GM21825 (cell line): ENCODE measurements at regions not wholly inside any gene's neighbourhood (a gene's known extent, or its start where the extent isn't known, plus 50 kb on each side); places are given as distances from the start of the nearest gene placed in this dataset.

Source experiments
- ATAC-seq: cut with Tn5 transposase; IDR thresholded peaks from one replicate; pipeline ENCODE4 v1.9.1; 2021; ENCODE audit warnings: mild to moderate bottlenecking, moderate library complexity; ENCODE audit not compliant: unreplicated experiment

DNA sequence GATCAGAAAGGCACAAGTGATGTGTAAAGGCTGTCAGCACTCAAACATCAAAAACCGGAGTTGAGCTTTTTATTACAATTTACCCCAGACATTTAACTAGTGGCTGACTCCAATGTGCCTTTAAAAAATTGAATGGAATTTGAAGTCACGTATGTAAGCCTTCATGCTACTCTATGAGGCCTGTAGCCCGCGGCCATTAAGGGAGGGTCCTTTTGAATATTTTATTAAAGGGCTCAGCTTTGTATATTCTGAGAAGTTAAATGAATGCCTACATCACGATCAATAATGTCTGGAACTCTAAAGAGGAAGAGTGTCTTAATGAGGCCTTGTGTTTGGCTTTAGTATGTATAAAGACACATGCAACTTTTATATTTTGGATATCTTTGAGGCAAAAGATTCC is 916.6 kb upstream of the CELF2 start:
- no peak for ATAC-seq

DNA sequence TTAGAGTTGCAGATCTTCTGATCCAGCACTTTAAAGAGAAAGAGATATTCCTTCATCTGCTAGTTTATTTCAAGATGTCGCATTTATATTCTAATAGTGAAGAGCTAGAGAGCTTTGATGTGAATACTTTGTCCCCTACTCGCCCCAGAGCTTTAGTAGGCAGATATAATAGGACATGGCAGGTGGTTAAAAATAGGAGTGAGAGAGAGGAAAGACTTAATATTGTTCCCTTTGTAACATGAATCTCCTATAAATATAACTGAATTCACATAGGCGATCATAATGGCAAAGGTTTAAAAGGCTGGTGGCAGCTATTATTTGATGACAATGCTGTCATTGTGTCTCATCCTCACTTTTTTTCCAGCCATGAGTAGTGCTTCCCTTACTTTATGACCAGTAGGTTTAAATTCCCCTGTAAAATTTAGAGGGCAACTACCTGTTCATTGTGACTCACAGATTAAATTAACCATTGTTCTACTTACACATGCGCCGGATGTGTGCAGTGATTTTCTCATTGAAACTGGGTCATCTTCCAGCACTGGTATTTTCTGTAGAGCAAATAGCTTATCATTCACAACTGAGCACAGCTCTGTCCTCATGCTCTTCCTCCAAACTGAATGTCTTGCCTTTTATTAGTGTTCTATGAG is 906.7 kb upstream of the CELF2 start:
- ATAC-seq = no peak

DNA sequence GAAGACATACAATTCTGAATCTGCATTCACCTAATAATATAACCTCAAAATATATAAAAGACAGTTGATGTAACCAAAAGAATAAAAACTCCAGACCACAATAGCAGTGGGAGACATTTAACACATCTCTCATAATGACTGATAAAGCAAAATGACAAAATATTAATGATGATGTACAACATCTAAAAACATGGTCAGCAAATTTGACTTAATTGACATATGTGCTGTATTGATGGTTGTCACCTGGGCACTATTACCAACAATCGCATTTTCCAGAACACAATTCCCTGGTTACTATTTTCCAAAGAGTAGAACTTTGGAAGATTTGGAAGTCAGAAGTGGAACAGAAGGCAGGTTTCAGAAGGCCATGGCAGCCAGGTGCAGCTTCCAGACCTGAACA is 899.5 kb upstream of the CELF2 start:
- ATAC-seq = no peak

DNA sequence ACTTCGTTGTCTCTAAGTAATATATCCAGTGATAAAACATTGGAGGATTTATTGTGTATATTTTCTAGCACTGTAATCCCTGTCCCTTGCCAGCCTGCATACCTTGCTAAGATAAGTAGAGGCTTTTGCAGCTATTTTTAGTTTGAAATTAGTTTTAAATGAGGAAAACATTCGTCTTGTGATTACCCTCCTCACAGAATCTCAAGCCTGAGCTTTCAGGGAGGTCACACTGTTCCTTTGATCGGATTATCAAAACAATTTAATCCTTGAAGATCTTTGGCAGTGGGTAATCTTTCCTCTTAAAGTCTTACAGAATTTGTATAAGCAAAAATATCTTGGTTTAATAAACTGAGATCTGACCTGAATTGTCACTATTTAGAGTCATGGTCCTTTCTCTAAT is 897.0 kb upstream of the CELF2 start:
- ATAC-seq = no peak

DNA sequence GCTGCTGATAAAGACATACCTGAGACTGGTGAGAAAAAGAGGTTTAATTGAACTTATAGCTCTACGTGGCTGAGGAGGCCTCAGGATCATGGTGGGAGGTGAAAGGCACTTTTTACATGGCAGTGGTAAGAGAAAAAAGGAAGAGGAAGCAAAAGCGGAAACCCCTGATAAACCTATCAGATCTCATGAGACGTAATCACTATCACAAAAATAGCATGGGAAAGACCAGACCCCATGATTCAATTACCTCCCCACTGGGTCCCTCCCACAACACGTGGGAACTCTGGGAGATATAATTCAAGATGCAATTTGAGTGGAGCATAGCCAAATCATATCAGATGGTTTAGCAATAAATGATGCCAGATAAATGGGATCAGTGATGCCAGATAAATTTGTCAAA is 892.0 kb upstream of the CELF2 start:
- no peak for ATAC-seq

DNA sequence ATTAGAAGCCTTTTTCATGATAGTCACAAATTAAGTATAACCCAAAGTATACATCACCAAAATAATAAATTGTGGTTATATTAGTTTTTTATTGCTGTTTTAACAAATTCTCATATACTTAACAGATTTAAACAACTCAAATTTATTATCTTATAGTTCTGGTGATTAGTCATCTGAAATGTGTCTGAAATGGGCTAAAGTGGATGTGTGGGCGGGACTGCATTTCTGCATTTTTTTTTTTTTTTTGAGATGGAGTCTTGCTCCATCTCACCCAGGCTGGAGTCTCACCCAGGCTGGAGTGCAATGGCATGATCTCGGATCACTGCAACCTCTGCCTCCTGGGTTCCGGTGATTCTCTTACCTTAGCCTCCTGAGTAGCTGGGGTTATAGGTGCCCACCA is 891.5 kb upstream of the CELF2 start:
- no peak for ATAC-seq

DNA sequence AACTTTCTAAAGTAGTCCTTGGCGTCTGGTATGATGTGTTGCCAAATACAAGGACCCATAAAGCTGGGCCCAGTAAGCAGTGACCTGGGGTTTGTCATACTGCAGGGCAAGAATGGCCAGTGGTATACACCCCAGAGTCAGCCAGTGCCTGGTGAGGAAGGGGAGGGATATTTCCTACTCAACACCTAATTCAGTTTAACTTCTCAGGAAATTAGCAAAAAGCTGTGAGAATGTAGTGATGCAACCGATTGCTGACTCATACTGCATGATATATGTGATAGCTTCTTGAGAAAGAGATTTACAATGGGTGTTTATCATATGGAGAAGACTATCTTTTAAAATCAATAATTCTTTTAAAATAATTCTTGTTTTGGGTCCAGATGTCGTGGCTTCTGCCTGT is 889.3 kb upstream of the CELF2 start:
- no peak for ATAC-seq

DNA sequence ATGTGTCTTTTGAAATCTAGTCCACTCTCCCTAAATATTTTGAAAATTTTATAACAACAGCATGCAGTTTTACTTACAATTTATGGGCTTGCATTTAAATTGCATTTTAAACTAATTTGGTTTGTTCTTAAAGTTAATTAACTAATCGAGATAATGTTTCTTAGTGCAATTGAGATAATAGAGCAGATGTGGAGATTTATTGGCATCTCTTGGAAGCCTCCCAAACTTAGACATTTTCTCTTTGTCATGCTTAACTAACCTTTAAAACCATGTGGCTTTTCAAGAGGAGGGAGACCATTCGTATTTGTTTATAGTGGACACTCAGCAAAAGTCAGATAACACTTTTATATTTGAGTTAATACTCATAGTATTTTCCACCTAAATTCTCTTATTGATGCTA is 887.0 kb upstream of the CELF2 start:
- ATAC-seq = no peak

DNA sequence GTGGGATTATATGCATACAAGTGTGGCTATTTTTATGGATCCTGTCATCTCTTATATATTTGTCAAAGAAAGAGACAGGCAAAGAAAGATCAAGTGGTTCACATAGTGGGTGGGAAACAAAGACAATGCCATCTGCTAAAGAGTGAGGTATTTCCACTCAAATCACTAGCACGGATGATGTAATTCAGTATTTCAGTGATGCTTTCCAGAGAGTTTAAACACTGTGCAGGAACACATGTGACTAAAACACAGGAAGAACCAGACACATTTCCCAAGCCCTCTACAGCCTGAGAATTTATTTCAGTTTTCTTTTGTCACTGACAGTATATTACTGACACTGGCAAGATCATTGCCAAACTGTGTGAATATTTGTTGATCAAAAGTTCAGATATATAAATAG is 885.7 kb upstream of the CELF2 start:
- no peak for ATAC-seq

DNA sequence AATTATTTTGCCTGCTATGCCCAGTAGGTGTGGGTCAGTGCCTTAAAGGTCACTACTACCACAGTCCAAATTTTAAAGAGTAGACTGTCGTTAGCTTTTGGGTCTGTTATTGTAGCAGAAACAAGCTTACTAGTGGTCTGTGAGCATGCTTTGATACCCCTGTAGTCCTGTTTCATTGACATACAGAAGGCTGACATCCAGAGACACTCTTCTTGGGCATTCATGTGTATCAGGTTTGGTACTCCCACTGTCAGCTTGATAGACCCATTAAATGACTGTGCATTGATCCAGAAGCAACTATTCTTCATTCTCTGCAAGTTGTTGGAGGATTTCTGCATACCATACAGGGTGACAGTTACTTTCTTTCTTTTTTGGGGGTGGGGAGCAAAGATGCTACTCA is 884.4 kb upstream of the CELF2 start:
- ATAC-seq = no peak

DNA sequence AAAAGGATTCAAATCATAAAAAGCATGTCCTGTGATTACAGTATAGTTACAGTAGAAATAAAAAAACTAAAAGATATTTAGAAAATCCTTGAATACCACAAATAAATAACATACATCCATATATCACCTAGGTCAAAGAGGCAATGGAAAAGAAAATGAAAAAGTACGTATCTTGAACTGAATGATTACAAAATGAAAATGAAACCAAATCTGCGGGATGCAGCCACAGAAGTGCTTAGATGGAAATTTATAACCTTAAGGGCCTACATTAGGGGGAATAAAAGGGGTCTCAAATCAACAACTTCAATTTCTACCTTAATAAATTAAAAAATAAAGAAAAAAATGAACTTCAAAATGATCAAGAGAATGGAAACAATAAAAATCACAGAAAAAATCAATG is 879.0 kb upstream of the CELF2 start:
- ATAC-seq = no peak

DNA sequence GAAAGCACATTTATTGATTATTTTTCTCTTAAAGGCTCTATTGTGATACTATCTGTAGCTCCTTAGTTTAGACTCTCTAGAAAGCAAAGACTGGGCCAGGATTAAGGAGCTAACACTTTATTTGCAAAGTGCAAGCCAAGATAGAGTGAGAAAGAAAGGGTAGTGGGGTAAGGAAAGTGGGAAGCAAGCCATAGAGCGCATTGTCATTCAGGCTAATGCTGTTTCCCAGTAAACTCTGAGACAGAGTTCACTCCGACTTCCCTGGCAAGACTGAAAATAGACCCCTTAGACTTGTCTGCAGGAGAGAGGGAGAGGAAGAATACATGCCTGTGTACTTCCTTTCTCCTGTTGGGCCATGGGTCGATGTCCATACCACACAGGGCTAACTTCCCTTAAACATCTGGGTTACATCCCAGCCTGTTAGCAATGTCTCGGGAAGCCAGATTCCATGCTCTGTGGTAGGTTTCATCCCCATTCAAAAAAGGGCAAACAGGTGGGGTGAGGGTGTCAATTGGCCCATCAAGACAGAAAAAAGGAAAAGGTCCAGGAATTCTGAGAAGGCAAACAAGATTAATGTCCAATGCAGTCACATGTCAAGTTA is 875.8 kb upstream of the CELF2 start:
- no peak for ATAC-seq

DNA sequence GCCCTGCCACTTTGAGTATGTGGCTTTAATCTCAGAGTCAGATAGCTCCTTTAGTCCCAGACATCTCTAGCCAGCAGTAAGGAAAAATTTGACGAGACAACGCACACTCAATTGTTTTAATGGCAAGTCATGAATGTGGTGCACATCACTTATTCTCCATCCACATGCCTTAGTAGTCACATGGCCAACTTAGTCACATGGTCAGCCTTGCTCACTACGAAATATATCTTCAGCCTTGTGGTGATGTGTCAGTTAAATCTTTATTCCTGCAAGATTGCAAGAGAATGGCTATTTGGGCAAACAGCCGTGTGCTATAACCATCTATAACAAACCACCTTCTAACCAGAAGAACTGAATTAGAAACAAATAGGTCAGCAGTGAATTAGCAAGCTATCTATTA is 871.1 kb upstream of the CELF2 start:
- ATAC-seq = no peak

DNA sequence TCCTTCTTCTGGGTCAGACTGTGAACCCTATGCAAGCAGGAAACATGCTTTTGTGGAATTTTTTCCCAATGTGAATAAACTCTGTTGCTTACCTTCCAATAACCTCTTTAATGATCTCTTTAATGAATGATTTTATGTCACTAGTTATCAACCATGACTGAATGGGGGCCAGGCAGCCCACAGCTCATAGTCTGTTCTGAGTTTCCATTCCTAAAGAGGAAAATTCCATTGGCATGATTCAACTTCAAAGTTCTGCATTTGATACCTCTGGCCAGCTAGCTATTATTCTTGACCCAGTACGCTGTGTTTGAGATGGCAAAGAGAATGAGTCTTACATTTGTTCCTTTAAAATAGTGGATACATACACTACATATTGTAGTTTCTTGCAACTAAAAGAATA is 867.8 kb upstream of the CELF2 start:
- no peak for ATAC-seq

DNA sequence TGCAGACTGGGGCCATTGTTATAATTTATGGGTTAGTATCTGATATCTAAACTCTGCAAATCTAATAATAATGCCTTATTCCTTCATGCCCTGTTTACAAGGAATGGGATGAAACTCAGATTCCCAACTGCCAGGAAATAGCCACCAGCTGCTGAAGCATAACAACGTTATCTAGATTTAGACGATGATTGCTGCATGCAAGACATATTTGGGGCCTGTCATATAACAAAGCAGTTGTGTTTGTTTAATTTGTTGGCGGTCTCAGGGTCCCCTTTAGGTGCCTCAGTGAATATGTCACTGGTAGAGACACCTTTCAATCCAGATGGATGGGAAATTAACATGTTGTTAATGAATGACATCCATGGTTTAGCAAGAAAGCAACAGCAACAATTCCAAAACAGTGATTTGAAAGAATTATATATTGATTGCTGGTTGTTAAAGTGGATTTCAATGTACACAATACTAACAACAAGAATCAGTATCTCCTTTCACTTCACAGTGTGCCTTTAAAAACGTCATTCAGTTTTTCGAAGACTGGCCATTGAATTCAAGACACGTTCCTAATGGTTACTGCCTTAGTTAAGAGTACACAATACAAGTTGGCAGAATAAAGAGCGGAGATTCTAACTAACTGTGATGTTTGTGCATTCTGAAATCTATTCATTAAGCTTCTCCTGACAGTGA is 860.6 kb upstream of the CELF2 start:
- no peak for ATAC-seq

DNA sequence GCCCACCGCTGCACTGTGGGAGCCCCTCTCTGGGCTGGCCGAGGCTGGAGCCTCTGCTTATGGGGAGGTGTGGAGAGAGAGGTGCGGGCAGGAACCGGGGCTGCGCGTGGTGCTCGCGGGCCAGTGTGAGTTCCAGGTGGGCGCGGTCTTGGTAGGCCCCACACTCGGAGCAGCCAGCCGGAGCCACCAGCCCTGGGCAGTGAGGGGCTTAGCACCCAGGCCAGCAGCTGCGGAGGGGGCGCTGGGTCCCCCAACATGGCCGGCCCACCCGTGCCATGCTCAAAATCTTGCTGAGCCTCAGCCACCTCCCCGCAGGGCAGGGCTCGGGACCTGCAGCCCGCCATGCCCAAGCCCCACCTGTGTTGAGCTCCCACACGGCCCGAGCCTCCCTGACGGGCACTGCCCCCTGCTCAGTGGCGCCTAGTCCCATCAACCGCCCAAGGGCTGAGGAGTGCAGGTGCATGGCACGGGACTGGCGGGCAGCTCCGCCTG is 856.8 kb upstream of the CELF2 start:
- no peak for ATAC-seq

DNA sequence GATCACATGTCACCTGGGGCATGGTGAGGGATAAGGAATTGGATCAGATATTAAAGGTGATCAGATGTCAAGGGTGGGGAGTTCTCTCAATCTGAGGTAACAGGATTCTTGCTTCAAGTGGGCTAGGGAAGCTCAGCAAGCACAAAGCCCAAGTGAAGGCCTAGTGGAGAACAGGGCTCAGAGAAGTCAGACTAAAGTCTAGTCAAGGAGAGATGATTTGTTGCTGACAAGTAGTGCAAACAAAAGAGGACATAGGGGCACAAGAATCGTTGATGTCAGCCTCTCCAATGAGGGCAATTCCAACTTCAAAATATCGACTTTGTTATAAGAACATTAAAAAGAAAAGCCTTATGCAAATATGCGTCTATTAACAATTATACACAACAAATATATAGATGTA is 852.8 kb upstream of the CELF2 start:
- ATAC-seq = no peak

DNA sequence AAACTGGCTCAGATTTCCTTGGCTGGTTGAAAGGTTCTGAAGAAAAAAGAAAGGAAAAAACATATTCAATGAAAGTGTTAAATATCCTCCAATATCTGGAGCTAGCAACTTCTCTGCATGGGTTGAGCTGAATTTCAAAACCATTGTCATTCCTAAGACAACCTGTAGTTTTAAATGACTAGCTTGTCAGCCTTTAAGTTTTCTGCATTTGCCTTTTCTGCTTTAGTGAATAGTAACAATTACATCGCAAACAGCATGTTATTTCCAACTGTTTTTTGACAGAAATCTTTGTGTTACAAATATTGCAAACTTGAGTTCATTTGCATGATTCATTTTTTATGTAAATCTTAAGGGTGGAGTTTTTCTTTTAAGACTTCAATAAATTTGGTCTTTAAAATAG is 852.3 kb upstream of the CELF2 start:
- no peak for ATAC-seq

DNA sequence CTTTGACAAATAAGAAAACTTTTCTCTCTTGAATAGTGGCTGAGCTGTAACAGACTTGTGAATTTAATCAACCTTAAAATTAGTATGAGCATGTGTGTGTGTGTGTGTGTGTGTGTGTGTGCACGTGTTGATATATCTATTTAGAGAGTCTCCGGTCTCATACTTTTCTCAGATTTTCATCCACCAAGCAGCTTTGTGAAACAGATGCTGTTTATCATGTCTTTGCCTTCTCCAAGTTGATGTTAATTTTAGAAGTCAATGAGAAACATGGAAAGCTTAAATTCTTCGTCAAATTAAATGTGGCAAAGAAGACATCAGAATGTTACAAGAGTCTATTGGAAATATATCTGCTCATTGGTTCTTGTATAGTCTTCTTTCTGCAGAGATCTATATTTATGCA is 839.2 kb upstream of the CELF2 start:
- ATAC-seq = no peak

DNA sequence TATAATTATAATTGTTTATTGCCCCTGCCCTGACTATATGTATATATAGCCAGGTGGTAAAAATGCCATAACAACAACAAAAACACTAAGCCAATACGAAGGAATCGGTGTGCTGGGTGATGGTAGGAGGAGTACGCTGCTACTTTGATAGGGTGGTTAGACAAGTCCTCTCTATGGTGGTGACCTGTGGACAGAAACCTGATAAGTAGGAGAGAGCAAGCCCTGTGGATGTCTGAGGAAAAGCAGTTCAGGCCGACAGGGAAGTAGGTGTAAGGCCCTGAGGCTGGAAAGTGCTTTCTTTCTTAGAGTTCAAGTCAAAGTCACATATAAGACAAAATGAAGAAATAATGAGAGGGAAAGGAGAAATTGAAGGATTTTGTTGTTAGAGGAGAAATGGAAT is 823.8 kb upstream of the CELF2 start:
- no peak for ATAC-seq

DNA sequence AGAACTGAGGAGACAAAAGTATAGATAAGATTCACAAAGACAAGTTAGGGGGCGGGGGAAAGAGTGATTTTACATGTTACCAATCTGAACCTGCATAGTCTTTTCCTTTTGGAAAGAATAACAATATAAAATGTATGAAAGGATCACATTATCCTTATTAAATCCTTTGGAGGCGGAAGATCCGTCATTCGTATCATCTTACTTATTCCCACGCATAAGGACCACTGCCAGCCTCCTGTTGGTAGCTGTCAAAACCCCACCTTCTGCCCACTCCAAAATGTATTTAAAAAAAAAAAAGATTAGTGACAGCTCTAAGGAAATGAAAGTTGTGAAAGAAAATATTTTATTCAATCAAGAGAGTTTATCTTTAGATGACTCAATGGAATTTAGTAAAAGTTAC is 821.0 kb upstream of the CELF2 start:
- ATAC-seq = no peak

DNA sequence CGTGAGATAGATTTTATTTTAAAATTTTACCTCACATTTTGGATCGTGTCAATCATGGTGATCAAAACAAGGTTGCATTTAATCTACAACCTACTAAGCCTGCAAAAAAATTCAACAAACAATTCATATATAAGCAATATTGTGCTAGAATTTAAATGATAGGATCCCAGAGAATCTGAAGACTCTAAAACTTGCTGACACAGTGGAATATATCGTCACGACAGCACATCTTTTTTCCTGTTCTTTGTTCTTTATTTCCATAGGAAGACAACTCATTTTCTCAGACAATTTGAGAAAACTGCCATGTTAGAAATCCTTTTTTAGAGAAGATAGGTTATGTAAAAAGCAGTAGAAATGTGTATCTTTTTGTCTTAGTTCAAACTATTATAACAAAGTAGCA is 820.2 kb upstream of the CELF2 start:
- ATAC-seq = no peak

DNA sequence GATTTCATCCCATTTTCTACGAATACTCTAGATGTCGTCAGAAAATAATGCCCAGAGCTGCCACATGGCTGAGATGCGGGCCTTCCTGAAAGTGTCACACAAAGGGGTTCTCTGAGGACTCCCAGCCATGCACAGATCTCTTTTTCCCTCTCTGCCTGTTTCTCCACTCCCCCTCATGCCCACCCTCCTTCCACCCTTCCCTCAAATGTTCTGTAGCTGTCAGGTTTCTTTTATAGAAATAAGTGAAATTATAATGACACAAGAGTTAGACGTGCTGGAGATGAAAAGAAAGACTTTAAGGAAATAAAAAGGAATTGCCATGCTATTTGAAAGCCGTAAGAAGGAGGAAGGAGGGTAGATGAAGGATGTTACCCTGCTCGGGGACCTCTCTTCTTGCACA is 819.3 kb upstream of the CELF2 start:
- ATAC-seq = no peak
